Subcutaneous abdominal adipose tissue (tissue), 5 donors: ENCODE measurements at regions not wholly inside any gene's neighbourhood (a gene's known extent, or its start where the extent isn't known, plus 50 kb on each side); places are given as distances from the start of the nearest gene placed in this dataset.
A peak's percentile ranks its signal among the peaks of the same experiment; 100 is the strongest.
"Not testable (repeated sequence)": the region's sequence is repeated elsewhere in the genome, so short reads cannot be mapped to it uniquely, and the experiment has no call there.

ENCODE experiments used
- H3K27ac ChIP-seq: one replicate; pipeline ENCODE4 v1.7.0; 2013; ENCODE audit warnings: low read depth, mild to moderate bottlenecking, inconsistent platforms, low read length, moderate library complexity
- H3K27me3 ChIP-seq, 5 donors: one replicate each; pipeline ENCODE4 v1.7.0; 2013; ENCODE audit warnings: low read length in 5 of 5, inconsistent platforms in 1 of 5; ENCODE audit not compliant: control insufficient read depth in 5 of 5, insufficient read depth in 4 of 5
- H3K36me3 ChIP-seq, 5 donors: one replicate each; pipeline ENCODE4 v1.7.0; 2013; ENCODE audit warnings: low read length in 5 of 5; ENCODE audit not compliant: control insufficient read depth in 5 of 5, insufficient read depth in 5 of 5
- H3K4me1 ChIP-seq, 5 donors: one replicate each; pipeline ENCODE4 v1.7.0; 2013; ENCODE audit warnings: low read length in 5 of 5, mild to moderate bottlenecking in 3 of 5, moderate library complexity in 1 of 5; ENCODE audit not compliant: control insufficient read depth in 5 of 5, insufficient read depth in 5 of 5
- H3K4me3 ChIP-seq, 5 donors: one replicate each; pipeline ENCODE4 v1.7.0; 2013; ENCODE audit warnings: low read length in 5 of 5, low read depth in 1 of 5
- H3K9ac ChIP-seq, 5 donors: one replicate each; pipeline ENCODE4 v1.7.0; 2013; ENCODE audit warnings: low read length in 5 of 5, mild to moderate bottlenecking in 4 of 5, moderate library complexity in 3 of 5
- H3K9me3 ChIP-seq, 5 donors: one replicate each; pipeline ENCODE4 v1.7.0; 2013; ENCODE audit warnings: low read length in 5 of 5; ENCODE audit not compliant: control insufficient read depth in 5 of 5
- donor health status: healthy.
- donor health status: healthy.
- donor health status: healthy.
- donor health status: healthy.
- donor health status: healthy.

DNA sequence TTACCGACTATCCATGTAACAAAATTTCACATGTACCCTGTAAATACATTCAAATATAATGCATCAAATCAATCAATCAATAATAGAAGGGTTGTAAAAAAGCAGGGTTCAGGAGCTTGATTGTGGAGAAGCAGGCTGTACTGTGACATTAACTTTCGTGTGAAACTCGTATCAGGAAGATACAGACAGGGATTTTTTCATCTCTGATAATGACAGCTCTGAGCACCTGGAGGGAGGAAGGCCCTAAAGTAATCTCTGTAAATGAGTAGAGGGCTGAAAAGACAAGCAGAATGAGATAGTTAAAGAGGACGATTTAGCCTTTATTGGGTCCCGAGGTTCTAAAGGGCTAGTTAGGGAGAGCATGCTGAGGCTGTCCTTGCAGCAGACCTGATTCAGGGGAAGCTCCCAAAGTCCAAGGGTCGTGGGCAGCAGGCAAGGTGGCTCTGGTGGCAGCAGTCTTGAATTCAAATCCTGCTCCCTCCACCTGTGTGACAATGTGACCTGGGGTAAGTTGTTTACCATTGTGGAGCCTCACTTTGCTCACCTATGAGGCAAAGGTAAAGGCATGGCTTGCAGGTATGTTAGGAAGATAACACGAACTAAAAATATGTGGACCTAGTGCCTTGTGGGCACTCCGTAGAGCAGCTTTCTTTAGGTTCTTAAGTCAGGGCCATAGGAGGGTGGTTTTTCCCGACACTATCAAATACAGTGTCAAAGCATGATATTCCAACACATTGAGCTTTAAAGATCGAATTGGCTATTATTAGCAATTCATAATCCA is 219.4 kb upstream of the MYLIP start:
- Histone ChIP-seq H3K4me1 (peaks cover 0 to 31% (median 12%) of the 10 kb centered on the region in 5 donors), H3K27ac (no peak overlapping the region), H3K36me3 (no peaks in the 10 kb centered on the region), H3K4me3 (no peak overlapping the region), H3K27me3 (no peaks in the 10 kb centered on the region), H3K9ac (no peak overlapping the region), H3K9me3 (no peaks in the 10 kb centered on the region)

DNA sequence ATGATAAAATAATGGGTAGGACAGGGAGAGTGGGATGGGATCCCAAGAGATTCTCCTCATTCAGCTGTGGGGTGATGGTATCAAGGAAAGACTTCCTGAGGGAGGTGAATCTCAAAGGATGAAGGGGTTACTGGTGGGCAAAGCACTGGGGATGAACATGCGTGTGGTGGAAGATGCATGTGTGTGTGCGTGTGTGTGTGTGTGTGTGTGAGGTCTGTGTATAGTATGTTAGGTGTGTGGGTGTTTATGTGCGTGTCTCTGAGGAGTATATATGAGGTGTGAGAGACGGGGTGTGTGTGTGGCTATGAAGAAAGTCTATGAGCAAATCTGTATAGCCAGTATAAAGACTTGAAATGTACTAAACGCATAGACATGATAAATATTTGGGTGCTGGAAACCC is 220.0 kb upstream of the MYLIP start:
- Histone ChIP-seq H3K9me3 (no peaks in the 10 kb centered on the region), H3K27ac (no peak overlapping the region), H3K9ac (no peak overlapping the region), H3K4me1 (peaks cover 0 to 37% (median 14%) of the 10 kb centered on the region in 5 donors), H3K4me3 (no peak overlapping the region), H3K36me3 (no peaks in the 10 kb centered on the region), H3K27me3 (no peaks in the 10 kb centered on the region)

DNA sequence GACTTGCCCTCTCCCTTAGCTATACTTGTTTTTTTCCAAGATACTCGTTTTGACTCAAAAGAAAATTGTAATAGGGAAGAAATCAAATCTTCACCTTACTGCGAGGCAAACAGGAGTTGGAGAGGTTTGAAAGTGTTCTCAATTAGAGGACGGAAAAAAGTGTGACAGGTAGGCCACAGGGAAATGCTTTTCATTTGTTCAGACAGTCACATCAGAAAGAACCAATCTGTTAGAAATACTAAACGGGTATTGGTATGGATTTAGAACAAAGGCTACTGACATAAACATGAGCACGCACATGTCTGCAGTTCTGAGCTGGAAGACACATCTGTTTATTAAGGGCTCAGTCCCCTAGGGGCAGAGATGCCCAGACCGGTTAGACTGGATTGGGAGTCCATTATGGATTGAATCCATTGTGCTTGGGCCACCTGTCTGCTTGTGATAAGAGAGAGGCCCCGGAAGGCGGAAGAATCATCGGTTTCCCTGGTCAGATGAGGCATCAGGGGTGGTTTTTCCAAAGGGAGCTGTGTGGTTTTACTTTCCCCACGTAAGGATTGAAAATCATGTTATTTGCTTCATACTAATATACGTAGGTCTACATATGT is 220.9 kb upstream of the MYLIP start:
- Histone ChIP-seq H3K27me3 (no peaks in the 10 kb centered on the region), H3K36me3 (no peaks in the 10 kb centered on the region), H3K4me3 (no peak overlapping the region), H3K9ac (no peak overlapping the region), H3K27ac (no peak overlapping the region), H3K4me1 (peaks cover 0 to 39% (median 14%) of the 10 kb centered on the region in 5 donors), H3K9me3 (peaks cover 0 to 2% (median 2%) of the 10 kb centered on the region in 5 donors)

DNA sequence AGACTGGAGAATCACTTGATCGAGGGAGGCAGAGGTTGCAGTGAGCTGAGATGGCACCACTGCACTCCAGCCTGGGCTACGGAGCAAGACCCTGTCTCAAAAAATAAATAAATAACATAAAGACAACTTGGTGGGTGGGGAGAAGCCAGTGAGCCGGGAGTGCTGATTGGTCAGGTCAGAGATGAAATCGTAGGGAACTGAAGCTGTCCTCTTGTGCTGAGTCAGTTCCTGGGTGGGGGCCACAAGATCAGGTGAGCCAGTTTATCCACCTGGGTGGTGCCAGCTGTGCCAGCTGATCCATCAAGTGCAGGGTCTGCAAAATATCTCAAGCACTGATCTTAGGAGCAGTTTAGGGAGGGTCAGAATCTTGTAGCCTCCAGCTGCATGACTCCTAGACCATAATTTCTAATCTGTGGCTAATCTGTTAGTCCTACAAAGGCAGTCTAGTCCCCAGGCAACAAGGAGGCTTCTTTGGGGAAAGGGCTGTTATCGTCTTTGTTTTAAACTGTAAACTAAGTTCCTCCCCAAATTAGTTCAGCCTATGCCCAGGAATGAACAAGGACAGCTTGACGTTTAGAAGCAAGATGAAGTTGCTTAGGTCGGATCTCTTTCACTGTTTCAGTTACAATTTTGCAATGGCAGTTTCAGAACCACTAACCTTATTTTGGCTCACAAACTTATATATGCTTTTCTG is 221.5 kb upstream of the MYLIP start:
- not testable (repeated sequence) for H3K36me3 ChIP-seq, H3K9me3 ChIP-seq, H3K27ac ChIP-seq, H3K9ac ChIP-seq, H3K4me3 ChIP-seq, H3K27me3 ChIP-seq
- peaks cover 0 to 39% (median 14%) of the 10 kb centered on the region in 5 donors for H3K4me1 ChIP-seq

DNA sequence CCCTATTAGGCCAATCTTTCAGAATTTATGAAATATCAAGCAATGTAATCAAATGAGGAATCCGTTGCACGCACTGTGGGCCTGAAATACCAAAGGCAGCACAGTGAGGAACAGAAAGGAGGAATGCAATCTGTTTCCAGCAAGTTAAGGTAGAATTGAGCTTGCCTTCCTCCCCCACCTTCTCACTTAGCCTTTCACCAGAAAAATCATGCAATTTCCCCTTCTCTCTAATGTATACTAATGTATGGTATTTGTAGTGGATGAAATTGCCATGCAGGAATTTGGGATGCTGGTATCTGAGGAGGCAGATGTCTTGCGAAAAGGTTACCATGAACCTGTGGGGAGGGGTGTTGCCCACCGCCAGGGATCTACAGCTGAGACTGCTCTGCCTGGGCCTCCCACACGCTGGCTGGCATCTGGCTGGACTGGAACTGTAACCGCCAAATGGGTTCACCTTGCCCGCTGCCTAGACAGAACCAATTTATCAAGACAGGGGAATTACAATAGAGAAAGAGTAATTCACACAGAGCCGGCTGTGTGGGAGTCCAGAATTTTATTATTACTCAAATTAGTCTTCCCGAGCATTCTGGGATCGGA is 222.4 kb upstream of the MYLIP start:
- Histone ChIP-seq H3K27ac (no peak overlapping the region), H3K9ac (no peak overlapping the region), H3K36me3 (no peaks in the 10 kb centered on the region), H3K4me3 (no peak overlapping the region), H3K4me1 (peaks cover 0 to 40% (median 18%) of the 10 kb centered on the region in 5 donors), H3K27me3 (no peaks in the 10 kb centered on the region), H3K9me3 (peaks cover 0 to 4% (median 3%) of the 10 kb centered on the region in 5 donors)

- Histone ChIP-seq H3K9ac (no peak overlapping the region), H3K4me3 (no peak overlapping the region), H3K9me3 (peaks cover 0 to 4% (median 3%) of the 10 kb centered on the region in 5 donors), H3K36me3 (no peaks in the 10 kb centered on the region), H3K4me1 (peaks cover 0 to 47% (median 26%) of the 10 kb centered on the region in 5 donors), H3K27me3 (no peaks in the 10 kb centered on the region), H3K27ac (no peak overlapping the region)
These were observed 223.1 kb upstream of the MYLIP start for GRCh38 chr6:15905488-15906419.

- H3K4me1 ChIP-seq = peaks cover 0 to 53% (median 31%) of the 10 kb centered on the region in 5 donors
- peaks cover 0 to 4% (median 3%) of the 10 kb centered on the region in 5 donors for H3K9me3 ChIP-seq
- H3K4me3 ChIP-seq = no peak overlapping the region
- no peak overlapping the region for H3K9ac ChIP-seq
- no peak overlapping the region for H3K27ac ChIP-seq
- H3K27me3 ChIP-seq = no peaks in the 10 kb centered on the region
- H3K36me3 ChIP-seq = no peaks in the 10 kb centered on the region
These were observed 224.1 kb upstream of the MYLIP start for GRCh38 chr6:15904651-15905376.

DNA sequence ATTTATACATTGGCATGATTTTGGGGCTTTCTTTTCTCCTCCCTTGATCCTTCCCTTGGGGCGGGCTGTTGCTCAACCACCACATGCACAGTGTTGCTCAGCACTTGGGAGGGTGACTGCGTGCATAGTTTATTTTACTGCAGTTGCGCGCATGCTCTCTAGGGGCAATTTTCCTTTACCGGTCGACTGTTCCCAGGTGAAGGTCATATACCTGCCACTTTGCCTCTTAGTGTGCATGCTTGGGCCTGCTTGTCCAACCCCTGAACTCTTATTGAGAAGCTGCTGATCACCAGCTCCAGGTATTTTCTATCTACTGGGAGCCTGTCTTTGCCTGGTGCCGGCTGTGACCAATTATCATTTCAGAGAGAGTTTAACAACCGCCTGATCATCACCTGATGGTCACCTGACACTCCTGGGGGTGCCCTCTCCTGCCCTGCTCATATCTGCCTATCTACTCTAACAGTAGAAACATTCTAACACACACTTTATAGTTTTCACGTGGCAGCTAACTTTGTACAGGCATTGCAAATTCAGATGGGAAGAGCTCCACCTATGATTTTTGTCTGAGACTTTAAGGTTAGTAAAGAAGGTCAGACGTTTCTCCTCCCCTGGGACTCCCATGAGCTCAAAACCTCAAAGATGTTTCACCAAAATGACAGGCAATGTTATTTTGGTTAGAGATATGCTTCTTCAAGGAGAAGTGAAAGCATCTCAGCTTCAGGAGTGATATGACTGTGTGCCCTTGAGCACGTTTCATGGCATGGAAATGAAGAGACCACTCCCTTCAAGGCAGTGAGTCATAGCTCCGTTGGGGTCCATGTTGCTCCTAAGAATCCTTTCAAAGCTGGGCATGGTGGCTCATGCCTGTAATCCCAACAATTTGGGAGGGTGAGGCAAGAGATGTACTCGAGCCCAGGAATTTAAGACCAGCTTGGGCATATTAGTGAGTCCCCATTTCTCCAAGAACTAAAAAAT is 227.5 kb upstream of the MYLIP start:
- H3K4me1 ChIP-seq = peaks cover 8 to 60% (median 44%) of the 10 kb centered on the region in 5 donors
- H3K9me3 ChIP-seq = peaks cover 0 to 4% (median 3%) of the 10 kb centered on the region in 5 donors
- no peaks in the 10 kb centered on the region for H3K27me3 ChIP-seq
- H3K27ac ChIP-seq = peak overlapping the region; percentile 76
- H3K36me3 ChIP-seq = no peaks in the 10 kb centered on the region
- peak overlapping the region in 2 of 5 donors; percentile 13 to 37 for H3K4me3 ChIP-seq
- H3K9ac ChIP-seq = peak overlapping the region in 2 of 5 donors; percentile 3 to 32
